ENCODE measurements at regions not wholly inside any gene's neighbourhood (a gene's known extent, or its start where the extent isn't known, plus 50 kb on each side); places are given as distances from the start of the nearest gene placed in this dataset.

- TF ChIP-seq CTCF (IDR thresholded peaks at IDR 0.05; ENCODE audit: low read length) (no peak), EZH2 (optimal IDR thresholded peaks at IDR 0.05; ENCODE audit: low read depth, low read length) (no peak)
Observed at GRCh38 chr1:79817031-79817560, 810.6 kb upstream of the ADGRL4 start.

All from MM.1S (cell line).